TTC549 (cell line): ENCODE measurements at regions not wholly inside any gene's neighbourhood (a gene's known extent, or its start where the extent isn't known, plus 50 kb on each side); places are given as distances from the start of the nearest gene placed in this dataset.
"Not testable (repeated sequence)": the region's sequence is repeated elsewhere in the genome, so short reads cannot be mapped to it uniquely, and the experiment has no call there.

Experiments used
- FAIRE-seq: peaks from 2 replicates; lab custom pipeline; 2012; peaks lifted over from hg19 to GRCh38; lab: Jason Lieb, UNC

GRCh38 chr9:71270554-71270953 is 149.1 kb upstream of the TRPM3 start:
- no peak for FAIRE-seq

DNA sequence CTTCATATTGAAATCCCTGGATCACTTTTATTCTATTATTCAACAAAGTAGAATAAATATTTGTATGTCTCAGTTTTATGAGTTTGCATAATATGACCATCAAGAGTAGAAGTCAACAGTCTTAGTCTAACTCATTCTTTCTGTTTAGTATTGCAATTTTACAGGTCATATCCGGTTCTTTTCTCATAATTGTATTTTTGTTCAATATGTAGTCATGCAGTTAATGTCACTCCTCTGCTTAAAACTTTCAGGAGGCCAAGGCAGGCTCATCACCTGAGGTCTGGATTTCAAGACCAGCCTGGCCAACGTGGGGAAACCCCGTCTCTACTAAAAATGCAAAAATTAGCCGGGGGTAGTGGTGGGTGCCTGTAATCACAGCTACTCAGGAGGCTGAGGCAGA is 148.4 kb upstream of the TRPM3 start:
- FAIRE-seq, result no peak

DNA sequence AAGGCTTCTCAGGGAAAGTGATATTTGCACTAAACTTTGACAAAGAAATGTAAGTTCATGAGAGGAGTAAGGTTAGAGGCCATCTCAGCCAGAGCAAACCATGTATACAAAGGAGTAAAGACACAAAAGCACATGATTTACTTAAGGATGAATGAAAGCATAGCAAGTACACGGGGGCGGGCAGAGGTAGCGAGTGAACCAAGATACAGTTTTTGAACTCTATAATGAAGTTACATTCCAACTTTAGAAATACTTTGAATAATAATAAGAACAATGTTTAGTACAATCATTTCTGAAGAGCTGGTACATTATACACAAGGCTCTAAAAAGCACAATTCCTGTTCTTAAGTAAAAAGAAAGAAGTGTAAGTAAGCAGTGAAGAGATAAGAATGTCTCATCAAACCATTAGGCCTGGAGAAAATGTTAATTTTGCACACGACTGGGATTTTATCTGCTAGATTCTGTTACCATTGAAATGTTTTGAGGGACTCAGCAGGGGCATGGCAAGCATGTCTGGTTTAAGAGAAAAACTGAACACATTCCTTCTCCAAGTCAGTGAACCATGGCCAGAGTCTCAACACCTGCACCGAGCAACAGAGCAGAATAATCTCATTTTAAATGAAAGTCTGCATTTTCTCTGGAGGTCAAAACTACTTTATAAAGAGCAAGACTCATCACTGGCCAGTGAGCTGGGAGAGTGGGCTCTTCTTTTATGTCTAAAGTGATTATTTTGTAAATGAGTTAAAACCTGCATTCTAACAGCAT is 147.6 kb upstream of the TRPM3 start:
- no peak for FAIRE-seq

DNA sequence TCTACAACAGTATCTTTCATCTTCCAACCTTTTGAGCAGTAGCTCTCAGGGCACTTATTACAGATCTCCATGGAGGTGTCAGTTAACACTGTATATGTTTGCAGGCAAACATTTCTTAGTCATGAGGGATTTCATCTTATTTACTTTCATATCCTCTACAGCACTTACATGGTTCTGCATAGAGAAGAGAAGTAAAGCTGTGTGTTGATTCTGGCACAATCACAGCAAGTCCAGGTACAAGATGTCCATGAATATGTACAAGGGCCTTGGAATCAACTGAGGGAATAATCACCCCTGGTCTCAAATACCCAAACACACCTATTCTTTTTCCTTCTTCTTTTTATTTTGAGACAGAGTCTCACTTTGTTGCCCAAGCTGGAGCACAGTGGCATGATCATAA is 142.0 kb upstream of the TRPM3 start:
- no peak for FAIRE-seq

- not testable (repeated sequence) for FAIRE-seq
Measured at GRCh38 chr9:71260419-71260818, 139.0 kb upstream of the TRPM3 start.

DNA sequence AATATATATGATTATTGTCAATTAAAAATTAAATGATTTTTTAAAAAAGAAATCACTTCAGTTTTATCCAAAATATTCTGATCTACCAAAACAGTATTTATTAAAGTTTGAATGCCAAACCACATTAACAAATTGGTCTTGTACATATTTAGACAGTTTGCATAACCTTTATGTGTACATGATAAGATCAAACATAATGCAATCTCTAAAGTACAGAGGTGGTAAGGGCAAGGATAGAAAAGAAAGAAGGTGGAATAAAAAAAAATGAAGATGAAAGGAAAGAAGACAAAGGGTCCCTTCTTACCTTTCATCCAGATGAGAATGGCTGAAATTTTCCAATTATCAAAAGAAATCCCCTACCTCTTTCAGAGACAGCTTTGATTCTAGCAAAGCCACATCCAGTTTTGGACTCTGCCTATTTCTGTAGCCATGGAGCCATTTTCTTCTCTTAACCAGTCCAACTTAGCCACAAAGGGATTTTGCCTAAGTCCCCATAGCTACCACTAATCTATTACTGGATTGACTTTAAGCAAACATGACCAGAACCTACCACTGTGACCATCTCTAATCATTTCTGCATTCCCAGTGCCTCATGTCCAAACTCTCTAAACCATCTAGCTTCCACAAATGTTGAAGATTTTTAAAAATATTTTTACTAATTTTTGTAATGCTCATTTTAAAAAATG is 133.3 kb upstream of the TRPM3 start:
- no peak for FAIRE-seq

DNA sequence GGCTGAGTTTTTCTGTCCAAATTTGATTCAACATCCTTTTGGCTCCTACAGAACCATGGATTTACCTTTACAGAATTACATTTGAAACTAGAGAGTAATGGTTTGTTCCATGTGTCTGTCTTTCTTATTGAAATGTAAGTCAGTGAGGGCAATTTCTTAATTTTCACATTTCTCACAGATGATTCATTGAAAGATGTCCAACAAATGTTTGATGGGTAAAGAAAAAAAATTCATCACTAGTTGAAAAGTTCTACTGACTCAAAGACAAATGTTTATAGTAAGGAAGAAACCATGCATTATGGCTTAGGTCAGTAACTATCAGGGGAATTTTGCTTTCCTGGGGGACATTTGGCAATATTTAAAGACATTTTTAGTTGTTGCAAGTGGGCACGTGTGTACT is 131.6 kb upstream of the TRPM3 start:
- FAIRE-seq, result no peak

DNA sequence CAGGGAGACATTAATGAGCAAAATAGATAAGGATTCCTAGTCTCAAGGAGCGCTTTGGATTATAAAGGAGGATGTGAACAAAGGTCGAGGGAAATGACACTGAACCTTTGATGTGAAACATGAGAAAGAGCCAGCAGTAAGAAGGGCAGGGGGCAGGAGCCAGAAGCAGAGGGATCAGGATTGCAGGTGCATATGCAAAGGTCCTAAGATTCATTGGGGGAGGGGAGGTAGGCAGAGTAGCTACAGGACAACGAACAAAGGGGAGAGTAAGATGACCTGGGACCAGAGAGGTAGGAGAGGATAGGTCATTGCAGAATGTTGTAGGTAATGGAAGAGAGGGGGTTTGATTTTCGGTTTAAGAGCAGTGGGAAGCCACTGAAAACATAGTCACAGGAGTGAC is 129.2 kb upstream of the TRPM3 start:
- FAIRE-seq, result no peak

DNA sequence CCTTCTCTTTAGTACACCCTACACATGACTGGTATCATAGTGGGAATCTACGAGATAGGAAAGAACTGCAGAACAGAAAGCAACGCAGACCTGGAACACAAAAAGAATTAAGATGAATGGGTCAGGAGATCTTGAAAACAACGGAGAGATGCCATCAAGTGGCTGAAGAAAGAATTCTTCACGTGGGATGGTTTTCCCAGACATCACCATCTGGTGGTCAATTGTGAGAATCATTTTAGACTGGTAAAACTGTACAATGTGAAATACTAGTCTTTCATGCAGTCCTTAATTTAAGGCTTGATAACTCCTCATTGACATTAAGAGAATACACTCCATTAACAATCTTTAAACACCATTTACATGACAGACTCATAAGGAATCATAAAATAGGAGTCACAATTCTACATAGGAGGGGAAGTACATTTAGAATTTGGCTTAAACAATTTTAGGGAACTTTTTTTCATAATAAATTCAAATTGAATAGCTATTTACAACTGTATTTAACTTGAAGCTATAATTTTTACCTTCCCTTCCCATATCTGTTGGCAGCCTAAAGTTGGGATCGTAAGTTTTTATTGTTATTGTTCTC is 128.4 kb upstream of the TRPM3 start:
- peak; percentile 89 for FAIRE-seq

GRCh38 chr9:71245651-71246050 is 124.2 kb upstream of the TRPM3 start:
- FAIRE-seq, result no peak

DNA sequence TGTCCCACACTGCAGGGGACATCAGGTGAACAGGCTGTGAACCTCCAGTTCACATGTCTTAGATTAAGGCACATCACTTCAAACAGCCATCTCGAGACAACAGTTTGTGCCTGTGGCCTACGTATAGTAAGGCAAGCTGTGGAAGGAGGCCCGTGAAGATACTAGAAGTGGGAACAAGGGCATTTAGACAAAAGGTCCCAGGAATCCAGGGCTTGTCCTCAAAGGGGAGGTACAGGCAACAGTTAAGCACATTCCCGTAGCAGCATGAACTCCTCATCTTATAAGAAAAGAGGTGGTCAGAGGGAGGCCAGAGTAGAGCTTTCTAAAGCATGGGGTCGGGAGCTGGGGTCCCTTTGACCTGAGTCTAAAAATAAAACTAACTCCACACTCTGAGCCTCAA is 122.5 kb upstream of the TRPM3 start:
- FAIRE-seq, result no peak

DNA sequence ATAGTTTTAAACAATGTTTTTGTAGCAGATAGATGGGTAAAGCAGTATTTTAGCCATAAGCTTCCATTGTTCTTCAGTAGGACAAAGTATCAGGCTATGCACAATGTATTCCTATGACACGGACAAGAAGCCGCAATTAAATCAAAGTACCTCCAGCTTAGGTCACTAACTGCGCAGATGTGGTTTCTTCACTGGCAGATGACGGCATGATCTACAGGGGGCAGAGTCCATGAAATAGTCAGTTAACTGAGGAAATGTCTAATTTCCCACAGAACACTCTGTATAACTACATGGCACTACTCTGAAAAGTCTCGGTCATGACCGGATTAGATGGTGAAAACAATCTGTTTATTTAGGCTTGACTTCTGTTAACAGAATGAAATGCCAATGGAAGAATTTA is 120.7 kb upstream of the TRPM3 start:
- FAIRE-seq, result no peak

- no peak for FAIRE-seq
Measured at GRCh38 chr9:71237051-71237450, 115.6 kb upstream of the TRPM3 start.

- no peak for FAIRE-seq
Measured at GRCh38 chr9:71233646-71234045, 112.2 kb upstream of the TRPM3 start.

- FAIRE-seq, result no peak
Measured at GRCh38 chr9:71223953-71224538, 102.6 kb upstream of the TRPM3 start.

- no peak for FAIRE-seq
Measured at GRCh38 chr9:71218774-71219173, 97.4 kb upstream of the TRPM3 start.

DNA sequence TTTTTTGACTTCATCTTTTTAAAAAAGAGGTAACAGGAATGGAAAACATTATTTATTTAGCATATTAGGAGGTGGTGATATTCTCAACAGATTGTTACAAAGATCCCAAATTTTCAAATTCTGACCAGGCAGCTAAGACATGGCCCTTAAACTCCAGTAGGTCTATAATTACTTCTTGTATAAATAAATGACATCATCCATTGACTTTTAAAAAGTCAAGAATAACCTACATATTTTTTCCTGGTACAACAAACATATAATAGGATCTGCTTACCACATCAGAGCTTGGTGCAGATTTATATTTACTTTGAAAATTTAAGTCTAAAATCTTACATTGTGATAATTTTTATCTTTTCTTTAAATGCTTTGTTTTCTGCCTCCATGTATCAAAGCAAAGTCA is 92.2 kb upstream of the TRPM3 start:
- FAIRE-seq, result no peak

GRCh38 chr9:71210326-71210725 is 88.9 kb upstream of the TRPM3 start:
- no peak for FAIRE-seq

DNA sequence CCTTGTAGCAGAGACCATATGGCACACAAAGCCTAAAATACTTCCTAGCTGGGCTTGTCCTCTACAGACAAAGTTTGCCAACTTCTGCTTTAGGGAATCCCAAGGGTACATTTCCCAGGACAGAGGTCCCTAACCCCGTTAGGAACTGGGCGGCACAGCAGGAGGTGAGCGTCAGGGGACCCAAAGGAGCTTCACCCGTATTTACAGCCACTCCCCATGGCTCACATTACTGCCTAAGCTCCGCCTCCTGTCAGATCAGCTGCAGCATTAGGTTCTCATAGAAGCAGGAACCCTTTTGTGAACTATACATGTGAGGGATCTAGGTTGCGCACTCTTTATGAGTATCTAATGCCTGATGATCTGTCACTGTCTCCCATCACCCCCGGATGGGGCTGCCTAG is 88.5 kb upstream of the TRPM3 start:
- no peak for FAIRE-seq

- no peak for FAIRE-seq
Measured at GRCh38 chr9:71202931-71203330, 81.5 kb upstream of the TRPM3 start.

DNA sequence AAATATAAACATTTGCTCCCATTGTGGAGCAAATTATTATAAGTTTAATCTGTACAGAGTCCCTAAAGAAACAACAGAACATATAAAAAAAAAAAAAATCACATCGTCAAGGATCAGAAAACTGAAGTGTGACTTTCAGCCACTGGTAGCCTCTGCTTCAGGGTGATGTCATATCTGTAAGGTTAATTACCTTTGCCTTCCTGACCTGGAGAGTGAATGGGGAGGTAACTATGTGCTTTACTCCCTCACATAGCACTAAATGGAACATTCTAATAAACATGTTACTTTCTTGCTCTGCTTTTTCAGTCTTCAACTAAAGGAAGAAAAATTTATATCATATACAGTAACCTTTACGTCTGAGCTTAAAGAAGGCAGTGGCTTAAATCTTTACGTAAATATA is 70.3 kb upstream of the TRPM3 start:
- FAIRE-seq, result no peak

DNA sequence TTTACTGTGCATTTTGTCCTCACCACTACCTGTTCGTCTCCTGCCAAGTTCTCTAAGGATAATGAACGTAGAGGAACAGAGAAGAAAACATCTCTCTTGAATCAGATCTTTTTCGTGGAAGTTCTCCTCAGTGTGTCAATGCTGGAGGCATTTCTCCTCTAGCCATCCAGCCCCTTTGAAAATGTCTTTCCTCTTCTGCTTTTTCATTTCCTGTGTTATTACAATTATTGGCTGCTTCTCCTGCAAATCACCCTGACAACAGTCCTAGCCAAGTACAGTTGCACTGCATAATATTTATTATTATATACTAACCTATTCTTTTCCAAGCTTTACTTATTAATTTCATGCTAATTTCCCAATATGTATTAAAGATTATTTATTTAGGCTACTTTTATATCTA is 61.8 kb upstream of the TRPM3 start:
- FAIRE-seq, result no peak

DNA sequence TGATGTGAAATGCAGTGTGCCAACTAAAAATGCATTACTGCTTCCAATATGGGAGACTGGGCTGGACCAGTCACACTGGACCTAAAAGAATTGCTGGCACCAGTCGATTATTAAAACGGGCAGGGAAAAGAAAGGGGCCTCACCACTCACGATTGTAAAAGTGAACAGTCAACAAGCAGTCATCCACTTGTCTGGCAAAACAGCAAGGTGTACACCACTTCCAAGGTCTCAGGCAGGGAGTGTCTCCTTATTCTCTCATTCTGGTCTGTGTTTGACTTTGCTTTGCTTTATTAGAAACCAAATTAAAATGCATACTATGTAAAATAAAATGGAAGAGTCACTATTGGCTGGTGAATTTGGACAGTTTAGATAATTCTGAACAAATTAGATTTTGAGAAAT is 57.8 kb upstream of the TRPM3 start:
- FAIRE-seq, result no peak
